GM19372 (cell line): ENCODE measurements at regions not wholly inside any gene's neighbourhood (a gene's known extent, or its start where the extent isn't known, plus 50 kb on each side); places are given as distances from the start of the nearest gene placed in this dataset.

ENCODE experiments used
- ATAC-seq: cut with Tn5 transposase; IDR thresholded peaks from one replicate; pipeline ENCODE4 v1.9.1; 2021; ENCODE audit warnings: mild to moderate bottlenecking, low read depth, moderate library complexity; ENCODE audit not compliant: unreplicated experiment

DNA sequence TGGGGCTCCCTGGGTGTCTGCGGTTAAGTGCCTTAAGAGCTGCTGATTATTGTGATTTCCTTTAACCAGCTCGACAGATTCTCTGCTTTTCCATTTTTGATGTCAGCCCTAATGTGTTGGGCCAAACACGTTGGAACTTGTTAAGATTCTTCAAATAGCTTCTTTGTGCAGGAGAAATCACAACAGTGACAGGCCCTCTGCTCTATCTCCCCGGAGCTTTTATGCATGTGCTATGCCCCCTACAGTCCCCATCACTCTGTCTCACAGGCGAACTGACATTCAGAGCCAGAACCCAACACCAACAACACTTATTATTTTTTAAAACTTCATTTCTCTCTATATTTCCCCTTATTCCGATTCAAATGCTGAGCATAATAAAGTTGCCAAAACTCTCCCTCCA, 371.7 kb upstream of the CELF4 start:
- no peak for ATAC-seq

DNA sequence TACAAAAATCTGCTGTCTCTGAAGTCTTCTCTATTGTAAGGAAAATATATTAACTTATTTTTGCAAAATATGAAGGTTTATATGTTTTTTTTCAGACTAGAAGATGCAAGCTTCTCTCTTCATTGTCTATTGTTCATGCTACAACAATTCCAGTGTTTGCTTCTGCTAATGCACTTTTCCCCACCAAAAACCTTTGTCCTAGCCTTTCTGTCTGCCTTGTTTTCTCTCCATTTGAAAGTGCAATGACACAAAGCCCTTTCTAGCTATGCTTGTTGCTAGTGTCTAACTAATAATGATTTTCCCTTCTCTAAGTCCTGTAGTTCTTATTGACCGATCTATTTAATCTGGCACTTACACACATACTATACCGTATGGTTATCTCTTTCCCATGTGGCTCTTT, 369.5 kb upstream of the CELF4 start:
- ATAC-seq: no peak

DNA sequence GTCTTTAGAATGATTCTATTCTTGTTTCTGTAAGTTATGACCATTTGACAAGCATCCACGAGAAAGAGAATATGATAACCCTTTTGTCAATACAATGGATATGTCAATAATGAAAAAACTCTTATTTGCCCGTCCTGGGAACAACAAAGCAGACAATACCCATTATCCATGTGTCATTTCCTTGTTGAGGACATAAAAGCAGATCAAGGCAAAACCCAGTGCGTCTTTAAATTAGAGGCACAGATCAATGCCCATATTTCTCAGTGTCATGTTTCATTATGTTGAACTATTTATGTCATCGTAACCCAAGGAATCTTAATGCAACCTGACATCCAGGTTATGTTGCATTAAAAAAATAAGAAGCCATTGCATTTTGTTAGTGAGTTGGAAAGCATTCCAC, 365.0 kb upstream of the CELF4 start:
- ATAC-seq: no peak

DNA sequence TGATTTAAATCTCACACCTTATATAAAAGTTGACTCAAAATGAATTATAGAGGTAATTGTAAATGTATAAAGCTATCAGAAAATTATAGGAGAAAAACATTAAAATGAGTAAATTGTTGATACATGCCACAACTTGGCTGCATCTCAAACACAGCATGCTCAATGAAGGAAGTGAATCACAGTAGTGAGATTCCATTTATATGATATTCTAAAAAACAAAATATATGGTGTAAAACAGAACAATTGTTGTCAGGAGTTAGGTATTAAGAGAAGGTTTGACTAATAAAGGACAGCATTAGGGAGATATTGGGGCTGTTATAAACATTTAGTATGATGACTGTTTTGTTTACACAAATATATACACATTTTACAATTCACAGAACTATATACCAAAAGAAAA, 356.6 kb upstream of the CELF4 start:
- ATAC-seq: no peak

DNA sequence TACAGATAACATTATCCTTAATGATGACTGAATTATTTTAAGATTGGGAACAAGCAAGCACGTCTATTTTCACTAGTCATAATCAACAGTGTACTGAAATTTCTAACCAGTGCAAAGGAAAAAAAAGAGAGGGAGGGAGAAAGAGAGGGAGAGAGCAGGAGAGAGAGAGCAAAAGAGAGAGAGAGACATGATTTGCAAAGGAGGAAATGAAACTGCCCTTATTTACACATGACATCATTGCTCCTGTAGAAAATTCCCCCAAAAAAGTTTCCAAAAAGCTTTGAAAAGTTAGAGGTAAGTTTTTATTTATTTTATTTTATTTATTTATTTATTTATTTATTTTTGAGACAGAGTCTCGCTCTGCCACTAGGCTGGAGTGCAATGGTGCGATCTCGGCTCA, 355.3 kb upstream of the CELF4 start:
- no peak for ATAC-seq

DNA sequence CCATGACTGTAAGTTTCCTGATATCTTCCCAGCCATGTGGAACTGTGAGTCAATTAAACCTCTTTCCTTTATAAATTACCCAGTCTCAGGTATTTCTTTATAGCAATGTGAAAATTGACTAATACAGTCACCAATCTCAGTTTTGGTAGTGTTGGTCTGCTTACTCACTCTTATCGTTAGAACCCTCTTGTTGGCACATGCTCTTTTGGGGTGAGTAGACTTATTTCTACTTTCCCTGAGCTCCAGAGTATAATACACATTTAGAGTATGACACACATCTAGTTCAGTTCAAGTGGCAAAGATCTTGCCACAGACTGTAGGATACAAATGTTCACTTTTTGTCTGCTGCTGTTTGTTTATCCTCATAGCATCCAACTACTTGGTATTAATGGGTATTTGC, 347.5 kb upstream of the CELF4 start:
- no peak for ATAC-seq

DNA sequence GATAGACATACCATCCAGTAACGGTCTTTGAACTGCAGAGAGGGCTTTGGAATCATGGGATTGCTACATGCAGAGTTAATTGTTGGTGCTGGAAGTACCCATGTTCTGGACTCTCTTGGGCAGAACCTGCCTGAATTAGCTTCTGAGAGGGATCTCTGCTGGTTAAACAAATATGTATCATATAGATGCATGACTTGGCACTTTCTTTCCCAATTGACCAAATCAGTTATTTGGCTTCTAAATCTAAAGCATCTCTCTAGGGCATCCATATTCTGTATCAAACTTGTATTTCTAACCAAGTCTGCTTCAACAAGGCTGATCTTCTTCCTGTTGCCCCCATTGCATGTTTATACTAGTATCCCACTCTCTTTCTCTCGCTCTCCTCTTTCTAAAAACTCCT, 336.7 kb upstream of the CELF4 start:
- ATAC-seq: no peak

DNA sequence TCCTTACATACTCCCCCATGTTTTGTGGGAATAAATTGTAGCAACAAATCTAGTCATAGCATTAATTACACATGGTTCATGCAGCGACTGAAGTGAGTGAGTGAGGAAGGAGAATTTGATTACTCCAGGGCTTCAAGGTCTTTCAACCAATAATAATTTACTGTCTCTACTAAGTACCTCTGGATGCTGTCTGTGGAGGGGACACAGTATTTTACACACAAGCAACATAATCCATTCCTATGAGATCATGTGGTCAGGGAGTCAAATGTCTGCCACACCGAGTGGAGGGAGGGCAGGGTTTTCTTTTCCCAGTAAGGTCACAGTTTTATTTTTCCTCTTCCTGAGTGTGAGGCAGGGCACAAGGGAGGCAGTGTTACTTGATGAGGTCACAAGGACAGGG, 334.7 kb upstream of the CELF4 start:
- no peak for ATAC-seq

DNA sequence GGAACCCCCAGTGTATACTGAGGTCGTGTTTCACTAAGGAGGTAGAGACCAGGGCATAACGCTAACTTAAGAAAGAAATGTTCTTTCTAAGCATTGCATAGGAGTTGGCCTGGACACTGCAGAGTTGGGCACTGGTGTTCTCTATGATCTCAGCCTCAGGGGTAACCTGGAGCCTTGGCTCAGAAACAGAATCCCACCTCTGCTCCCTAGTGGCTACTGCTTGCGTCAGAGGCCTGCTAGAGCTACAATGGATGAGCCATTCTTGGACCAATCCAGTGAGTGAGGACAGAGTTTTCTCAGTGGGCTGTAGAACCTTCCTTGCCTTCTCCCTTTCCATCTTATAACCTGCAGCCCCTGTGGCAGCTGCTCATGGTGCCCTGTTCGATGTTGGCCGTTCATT, 324.4 kb upstream of the CELF4 start:
- ATAC-seq: no peak

DNA sequence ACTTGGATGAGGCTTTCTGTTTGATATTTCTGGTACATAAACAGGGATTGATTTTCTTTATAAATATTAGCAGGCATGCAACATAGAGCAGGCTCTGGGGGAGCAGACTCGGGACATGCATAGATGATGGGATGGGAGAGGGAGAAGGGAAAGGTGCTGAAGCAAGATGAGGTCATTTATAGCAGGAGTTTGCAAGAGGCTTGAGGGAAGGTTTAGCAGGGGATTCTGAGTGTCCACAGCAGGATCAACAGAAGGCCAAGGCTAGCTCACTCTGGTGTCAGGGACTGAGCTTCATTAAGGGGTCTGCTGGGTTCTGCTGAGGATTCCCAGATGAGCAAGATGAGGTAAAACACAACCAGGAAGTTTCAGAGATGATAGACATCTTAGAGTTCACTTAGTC, 309.1 kb upstream of the CELF4 start:
- ATAC-seq: no peak

DNA sequence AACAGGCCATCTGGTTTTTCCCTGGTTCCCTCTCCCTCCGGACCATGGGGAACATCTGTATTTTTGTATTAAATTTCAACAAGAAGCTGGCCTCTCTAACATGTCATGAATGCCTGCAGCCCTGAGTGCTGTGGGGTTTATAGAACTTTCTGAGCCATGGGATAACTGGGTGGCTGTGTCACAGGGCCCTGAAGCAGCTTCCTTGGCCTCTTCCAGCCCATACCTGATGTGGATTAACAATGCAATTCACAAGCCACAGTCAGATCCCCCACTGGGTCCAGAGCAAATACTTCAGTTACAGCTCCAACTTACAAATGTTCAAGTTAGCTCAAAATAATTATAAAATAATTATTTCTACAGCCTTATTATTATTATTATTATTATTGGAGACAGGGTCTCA, 307.8 kb upstream of the CELF4 start:
- ATAC-seq: no peak

DNA sequence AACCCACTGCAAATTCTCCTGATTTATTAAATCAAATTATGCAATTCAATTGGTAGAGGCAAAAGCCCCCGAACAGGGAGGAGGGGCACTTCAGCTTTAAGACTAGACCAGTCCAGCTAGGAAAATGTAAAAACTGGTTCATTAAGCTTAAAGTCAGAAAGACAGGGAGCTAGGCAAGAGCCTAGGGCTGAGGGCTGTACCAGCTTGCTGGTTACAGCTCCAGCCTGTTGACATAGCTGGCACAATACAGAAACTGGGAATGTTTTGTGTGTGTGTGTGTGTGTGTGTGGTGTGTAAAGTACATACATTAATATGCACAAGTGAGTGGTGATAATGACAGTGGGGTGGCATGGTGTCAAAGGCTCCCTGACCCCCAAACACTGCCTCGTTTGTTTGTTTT, 307.0 kb upstream of the CELF4 start:
- no peak for ATAC-seq

DNA sequence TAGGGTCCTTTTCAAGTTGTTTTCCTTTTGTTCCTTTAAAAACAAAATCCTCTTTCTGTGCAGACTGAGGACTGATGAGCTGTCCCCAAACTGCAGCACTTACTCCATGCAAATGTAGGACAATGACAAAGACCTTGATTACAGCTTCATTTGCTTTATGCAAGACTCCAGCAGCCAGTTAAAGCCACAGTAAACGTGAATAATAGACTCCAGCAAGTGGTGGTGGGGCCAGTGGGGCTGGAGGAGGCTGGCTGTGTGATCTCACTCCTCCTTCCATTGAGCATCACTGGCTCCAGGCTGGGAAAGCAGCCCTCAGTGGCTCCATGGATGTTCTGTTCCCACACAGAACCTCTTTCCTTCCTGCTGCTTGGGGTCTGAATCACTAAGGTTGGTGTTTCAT, 306.0 kb upstream of the CELF4 start:
- ATAC-seq: no peak

DNA sequence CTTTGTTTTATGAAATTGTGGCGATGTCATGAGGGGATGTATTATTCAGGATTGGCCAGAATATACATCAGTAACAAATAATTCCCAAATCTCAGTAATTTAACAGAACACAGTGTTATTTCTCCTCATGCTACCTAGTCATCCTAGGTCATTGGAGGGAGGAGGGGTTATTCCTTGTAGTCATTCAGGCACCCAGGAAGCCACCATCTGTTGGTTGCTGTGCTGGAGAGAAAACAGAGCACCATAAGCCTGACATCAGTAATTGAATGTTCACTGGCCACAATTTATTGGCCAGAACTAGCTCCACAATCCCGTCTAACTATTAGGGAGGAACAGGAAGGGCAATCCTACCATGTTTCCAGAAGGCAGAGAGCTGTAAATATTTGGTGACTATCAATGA, 303.5 kb upstream of the CELF4 start:
- ATAC-seq: no peak

DNA sequence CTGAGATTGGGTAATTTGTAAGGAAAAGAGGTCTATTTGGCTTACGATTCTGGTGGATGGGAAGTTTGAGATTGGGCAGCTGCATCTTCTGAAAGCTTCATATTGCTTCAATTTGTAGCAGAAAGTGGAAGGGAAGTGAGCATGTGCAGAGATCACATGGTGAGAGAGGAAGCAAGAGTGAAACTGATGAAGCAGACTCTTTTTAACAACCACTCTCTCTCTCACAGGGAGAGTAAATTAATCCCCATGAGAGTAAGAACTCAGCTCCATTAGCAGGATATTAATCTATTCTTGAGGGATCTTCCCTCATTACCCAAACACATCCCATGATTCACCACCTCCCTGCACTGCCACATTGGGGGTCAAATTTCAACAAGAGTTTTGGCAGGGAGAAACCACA, 298.5 kb upstream of the CELF4 start:
- no peak for ATAC-seq

DNA sequence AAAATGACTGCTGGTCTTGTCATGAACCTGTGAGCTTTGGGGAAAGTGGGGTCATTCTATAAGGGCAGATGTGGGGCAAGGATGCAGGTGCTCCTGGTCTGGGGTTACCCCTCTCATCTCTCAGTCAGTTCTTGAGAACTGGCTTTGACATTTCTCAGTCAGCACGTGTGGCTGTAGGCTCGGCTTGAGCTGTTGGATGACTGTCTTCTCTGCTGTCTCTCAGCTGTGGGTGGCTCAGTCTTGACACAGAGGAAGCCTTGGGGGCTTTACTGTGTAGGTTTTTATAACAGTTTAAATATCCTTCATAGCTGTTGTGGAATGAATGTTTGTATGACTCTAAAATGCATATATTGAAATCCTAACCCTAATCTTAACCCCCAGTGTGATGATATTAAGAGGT, 296.4 kb upstream of the CELF4 start:
- no peak for ATAC-seq

DNA sequence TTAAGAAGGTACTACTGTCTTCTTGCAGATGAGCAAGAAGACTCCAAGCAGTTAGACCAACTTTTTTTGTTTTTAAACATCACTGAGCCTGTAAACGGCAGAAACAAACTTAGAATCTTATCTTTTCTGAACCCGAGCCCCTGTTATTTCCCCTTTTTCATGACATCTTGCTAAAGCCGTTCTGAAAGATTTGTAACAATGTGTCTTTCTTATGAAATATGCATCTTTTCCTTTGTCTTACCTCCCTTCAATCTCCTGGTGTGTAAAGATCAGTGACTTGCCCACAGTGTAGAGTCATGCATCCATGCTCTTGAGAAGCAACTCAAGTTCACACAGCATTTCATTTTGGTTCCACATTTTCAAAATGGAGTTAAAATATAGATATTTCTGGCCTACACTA, 288.8 kb upstream of the CELF4 start:
- no peak for ATAC-seq

DNA sequence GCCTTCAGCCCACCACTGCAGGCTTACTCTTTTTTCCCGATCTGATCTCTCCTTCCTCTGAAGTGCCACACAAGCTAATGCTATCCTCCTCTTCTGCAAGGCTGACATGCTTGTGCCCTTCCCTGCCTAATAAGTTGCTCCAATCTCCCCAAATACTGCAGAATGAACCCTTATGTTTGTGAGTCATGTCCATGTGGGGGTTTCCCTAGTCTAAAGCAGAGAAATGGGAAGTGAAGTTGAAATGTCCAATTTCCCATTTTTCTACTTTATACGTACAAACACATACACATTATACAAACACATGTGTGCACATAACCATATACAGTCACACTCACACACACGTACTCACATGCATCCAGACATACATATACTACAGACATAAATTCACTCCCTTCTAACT, 288.1 kb upstream of the CELF4 start:
- ATAC-seq: no peak

DNA sequence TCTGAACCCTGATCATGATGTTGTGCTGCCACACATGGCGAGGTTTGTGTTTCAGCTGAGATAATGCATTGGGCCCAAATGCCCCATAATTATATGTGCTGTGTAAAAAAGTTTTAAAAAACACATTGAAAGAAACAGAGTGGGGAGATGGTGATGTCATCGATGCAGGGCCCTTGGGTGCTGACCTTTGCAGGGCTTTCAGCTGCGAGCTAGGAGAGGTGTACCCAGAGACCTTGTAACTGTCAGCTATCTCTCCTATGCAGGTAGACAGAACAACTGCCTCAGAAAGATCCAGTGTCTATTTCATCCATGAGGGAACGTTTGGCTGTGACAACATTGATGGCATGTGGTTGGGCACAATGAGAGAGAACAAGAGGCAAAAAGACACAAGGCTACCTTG, 286.9 kb upstream of the CELF4 start:
- ATAC-seq: no peak

DNA sequence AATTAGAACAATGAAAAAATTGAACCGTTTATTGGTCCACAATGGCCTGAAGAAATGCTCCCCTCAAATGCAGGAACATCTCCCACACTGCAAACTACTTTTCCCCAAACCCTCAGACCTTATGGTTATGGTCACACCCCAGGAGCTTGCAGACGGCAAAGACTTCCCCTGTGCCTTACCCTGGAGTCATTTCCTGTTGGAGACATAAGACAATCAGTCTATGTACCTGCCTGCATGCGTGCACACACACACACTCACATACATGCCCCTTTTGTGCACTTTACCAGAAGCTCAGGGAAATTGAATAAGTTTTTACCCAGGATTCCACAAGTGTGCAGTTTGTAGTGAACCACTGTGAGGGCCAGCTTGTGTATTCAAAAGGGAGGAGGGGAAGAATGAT, 281.9 kb upstream of the CELF4 start:
- no peak for ATAC-seq

DNA sequence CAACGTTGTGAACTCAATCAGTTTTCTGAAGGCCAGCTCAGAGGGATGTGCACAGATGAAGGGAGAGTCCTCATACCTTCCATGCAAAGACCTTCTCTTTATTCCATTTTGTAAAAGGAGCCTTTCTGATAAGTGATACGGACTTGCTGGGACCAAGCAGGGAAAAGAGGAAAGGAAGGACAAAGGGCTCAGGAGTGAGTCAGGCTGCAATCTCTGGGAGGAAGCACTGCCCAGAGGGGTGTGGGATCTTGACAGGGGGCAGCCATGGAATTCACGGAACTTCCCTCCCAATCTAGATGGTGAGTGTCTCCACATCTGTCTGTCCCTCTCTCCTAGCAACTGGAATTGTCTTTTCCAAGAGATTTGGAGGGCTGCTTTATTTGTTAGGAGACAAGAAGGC, 281.4 kb upstream of the CELF4 start:
- ATAC-seq: no peak

DNA sequence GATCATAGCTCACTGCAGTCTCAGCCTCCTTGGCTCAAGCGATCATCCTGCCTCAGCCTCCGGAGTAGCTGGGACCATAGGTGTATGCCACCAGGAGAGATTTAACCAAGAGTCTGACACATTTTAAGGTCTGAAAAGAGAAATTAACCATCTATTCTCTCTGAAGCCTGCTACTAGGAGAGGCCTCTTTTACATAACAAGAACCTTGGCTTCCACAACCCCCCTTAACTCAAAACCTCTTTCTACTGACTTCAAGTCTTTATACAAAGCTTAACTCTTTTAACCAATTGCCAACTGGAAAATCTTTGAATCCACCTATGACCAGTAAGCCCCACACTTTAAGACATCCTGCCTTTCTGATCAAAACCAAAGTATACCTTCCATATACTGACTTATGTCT, 279.9 kb upstream of the CELF4 start:
- ATAC-seq: no peak

DNA sequence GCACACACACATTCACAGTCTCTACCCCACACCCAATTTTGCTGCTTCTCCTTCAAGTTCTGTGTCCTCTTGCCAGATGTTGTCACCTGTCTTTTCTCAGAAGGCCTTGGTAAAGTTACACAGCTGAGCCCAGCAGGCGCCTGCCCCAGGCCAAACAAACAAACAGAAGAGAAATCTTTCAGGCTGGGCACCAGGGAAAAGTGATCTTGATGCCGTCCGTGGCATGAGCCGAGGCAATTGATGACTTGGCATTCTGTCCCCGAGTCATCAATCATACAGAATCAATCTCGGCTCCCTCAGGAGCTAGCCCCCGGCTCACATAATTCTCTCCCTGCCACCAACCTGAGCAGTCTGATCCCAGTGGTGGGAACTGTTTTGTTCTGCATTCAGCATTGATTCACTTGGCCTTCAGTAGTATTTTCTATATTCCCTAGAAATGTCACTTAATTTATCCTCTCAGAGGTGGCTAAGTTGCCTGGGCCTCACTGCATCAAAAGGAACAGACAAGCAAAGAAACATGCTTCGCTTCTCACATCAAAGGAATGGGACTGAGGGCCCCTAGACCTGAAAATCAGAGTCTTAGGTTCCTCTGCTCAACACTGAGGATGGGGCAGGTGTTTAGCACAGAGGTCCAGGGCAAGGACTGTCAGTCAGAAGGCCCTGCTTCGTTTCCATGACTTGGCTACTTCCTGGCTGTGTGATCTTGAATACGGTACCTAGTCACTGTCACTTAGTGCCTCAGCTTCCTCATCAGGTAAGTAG, 278.8 kb upstream of the CELF4 start:
- ATAC-seq: no peak
